ENCODE measurements at regions not wholly inside any gene's neighbourhood (a gene's known extent, or its start where the extent isn't known, plus 50 kb on each side); places are given as distances from the start of the nearest gene placed in this dataset.

DNA sequence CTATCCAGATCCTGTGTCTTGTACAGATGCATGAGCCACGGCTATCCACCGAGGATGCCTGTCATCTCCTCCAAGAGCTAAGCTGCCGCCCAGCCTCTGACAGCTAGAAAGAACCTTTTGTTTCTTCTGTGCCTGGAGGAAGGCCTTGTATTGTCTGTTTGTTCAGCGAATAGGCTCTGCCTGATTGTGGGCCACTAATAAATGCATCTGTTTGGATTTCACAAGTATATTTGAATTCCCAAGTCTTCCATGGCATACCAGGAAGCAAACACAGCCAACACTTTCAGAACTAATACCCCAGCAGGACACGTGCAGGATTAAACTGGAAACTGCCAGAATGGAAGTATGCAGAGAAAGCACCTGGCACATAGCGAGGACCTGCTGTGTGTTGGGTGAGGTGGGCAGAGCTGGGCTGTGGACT, 92.7 kb upstream of the NEURL1B start:
- no peak overlapping the region for H3K9ac ChIP-seq (ENCODE audit: low read length)
- no peak for DNase-seq
- no peaks in the 10 kb centered on the region for H3K4me1 ChIP-seq (ENCODE audit: low read length)
- H3K4me2 ChIP-seq (ENCODE audit: low read depth, low read length) = no peak overlapping the region
- H3K9me3 ChIP-seq (replicated peaks; ENCODE audit: insufficient read depth, low read length) = no peaks in the 10 kb centered on the region
- H2AFZ ChIP-seq (ENCODE audit: low read length) = no peak overlapping the region
- no peaks in the 10 kb centered on the region for H3K9me2 ChIP-seq (replicated peaks; ENCODE audit: insufficient read depth, low read length)
- peaks cover 5% of the 10 kb centered on the region for H3K27me3 ChIP-seq (replicated peaks; ENCODE audit: insufficient read depth, low read length)
- H4K20me1 ChIP-seq (ENCODE audit: insufficient read depth, low read length) = no peaks in the 10 kb centered on the region
- H3K79me2 ChIP-seq (ENCODE audit: low read length) = no peaks in the 10 kb centered on the region
- H3K27ac ChIP-seq (ENCODE audit: low read length) = no peak overlapping the region
- no peak overlapping the region for H3K4me3 ChIP-seq (ENCODE audit: low read length)
- no peaks in the 10 kb centered on the region for H3K36me3 ChIP-seq (replicated peaks; ENCODE audit: insufficient read depth, low read length)
- H3F3A ChIP-seq (ENCODE audit: insufficient read depth, low read length) = no peaks in the 10 kb centered on the region
- TF ChIP-seq, protein P1, sequence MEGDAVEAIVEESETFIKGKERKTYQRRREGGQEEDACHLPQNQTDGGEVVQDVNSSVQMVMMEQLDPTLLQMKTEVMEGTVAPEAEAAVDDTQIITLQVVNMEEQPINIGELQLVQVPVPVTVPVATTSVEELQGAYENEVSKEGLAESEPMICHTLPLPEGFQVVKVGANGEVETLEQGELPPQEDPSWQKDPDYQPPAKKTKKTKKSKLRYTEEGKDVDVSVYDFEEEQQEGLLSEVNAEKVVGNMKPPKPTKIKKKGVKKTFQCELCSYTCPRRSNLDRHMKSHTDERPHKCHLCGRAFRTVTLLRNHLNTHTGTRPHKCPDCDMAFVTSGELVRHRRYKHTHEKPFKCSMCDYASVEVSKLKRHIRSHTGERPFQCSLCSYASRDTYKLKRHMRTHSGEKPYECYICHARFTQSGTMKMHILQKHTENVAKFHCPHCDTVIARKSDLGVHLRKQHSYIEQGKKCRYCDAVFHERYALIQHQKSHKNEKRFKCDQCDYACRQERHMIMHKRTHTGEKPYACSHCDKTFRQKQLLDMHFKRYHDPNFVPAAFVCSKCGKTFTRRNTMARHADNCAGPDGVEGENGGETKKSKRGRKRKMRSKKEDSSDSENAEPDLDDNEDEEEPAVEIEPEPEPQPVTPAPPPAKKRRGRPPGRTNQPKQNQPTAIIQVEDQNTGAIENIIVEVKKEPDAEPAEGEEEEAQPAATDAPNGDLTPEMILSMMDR (IDR thresholded peaks at IDR 0.05; ENCODE audit: low read length) = no peak
- TF ChIP-seq EZH2 (optimal IDR thresholded peaks at IDR 0.05; ENCODE audit: low read depth, low read length) (no peak), EZH2phosphoT487 (IDR thresholded peaks at IDR 0.05; ENCODE audit: low read length) (no peak)

DNA sequence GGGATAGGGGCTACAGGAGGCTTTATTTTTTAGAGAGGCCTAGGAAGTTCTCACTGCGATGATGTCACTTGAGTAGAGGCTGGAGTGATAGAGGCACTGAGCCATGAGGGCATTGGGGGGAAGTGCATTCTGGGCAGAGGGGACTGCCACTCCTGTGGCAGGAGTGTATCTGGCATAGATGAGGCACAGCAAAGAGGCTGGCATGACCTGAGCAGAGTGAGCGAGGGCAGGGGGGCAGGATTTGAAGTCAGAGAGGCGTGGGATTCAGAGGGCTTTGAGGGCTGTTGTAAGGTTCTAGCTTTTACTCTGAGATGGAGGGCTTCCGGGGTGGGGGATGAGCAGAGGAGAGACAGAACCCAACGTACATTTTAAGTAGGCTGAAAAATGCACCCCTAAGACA, 91.9 kb upstream of the SH3PXD2B start:
- Histone ChIP-seq H3K4me2 (ENCODE audit: low read depth, low read length) (no peak overlapping the region), H3K27me3 (replicated peaks; ENCODE audit: insufficient read depth, low read length) (peaks cover 5% of the 10 kb centered on the region), H3K36me3 (replicated peaks; ENCODE audit: insufficient read depth, low read length) (no peaks in the 10 kb centered on the region), H3K9me2 (replicated peaks; ENCODE audit: insufficient read depth, low read length) (no peaks in the 10 kb centered on the region), H4K20me1 (ENCODE audit: insufficient read depth, low read length) (no peaks in the 10 kb centered on the region), H3K27ac (ENCODE audit: low read length) (no peak overlapping the region), H3K79me2 (ENCODE audit: low read length) (no peaks in the 10 kb centered on the region), H3F3A (ENCODE audit: insufficient read depth, low read length) (no peaks in the 10 kb centered on the region), H3K9me3 (replicated peaks; ENCODE audit: insufficient read depth, low read length) (no peaks in the 10 kb centered on the region), H3K9ac (ENCODE audit: low read length) (no peak overlapping the region), H3K4me1 (ENCODE audit: low read length) (no peaks in the 10 kb centered on the region), H2AFZ (ENCODE audit: low read length) (no peak overlapping the region), H3K4me3 (ENCODE audit: low read length) (no peak overlapping the region)
- no peak for DNase-seq
- TF ChIP-seq EZH2 (optimal IDR thresholded peaks at IDR 0.05; ENCODE audit: low read depth, low read length) (no peak), EZH2phosphoT487 (IDR thresholded peaks at IDR 0.05; ENCODE audit: low read length) (no peak)
- TF ChIP-seq, protein P1 (IDR thresholded peaks at IDR 0.05; ENCODE audit: low read length) = no peak

DNA sequence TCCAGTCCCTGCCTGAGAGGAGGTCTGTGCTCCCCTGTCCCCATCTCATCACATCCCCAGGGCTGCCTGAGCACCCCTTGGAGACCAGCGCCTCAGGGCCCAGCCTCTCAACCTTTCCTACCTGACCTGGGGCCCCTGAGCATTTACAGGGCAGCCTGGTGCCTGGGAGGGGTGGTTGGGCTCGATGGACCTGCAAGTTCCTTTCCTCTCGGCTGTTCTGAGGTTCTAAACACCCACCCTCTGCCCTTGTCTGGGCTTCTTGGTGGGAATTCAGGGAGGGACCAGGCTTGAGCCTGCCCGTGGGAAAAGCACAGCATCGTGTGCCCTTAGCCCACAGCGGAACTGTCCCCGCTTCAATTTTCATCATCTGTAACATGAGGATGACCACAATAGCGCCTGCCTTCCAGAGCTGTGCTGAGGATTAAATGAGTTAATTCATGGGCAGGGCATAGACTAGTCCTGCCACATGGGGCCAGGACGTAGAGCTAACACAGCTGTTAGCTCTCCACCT, 91.0 kb upstream of the SH3PXD2B start:
- Histone ChIP-seq H3F3A (ENCODE audit: insufficient read depth, low read length) (no peaks in the 10 kb centered on the region), H3K36me3 (replicated peaks; ENCODE audit: insufficient read depth, low read length) (no peaks in the 10 kb centered on the region), H3K9me2 (replicated peaks; ENCODE audit: insufficient read depth, low read length) (no peaks in the 10 kb centered on the region), H3K4me1 (ENCODE audit: low read length) (no peaks in the 10 kb centered on the region), H4K20me1 (ENCODE audit: insufficient read depth, low read length) (no peaks in the 10 kb centered on the region), H3K9ac (ENCODE audit: low read length) (no peak overlapping the region), H2AFZ (ENCODE audit: low read length) (no peak overlapping the region), H3K27ac (ENCODE audit: low read length) (no peak overlapping the region), H3K4me3 (ENCODE audit: low read length) (no peak overlapping the region), H3K9me3 (replicated peaks; ENCODE audit: insufficient read depth, low read length) (no peaks in the 10 kb centered on the region), H3K27me3 (replicated peaks; ENCODE audit: insufficient read depth, low read length) (peaks cover 5% of the 10 kb centered on the region), H3K4me2 (ENCODE audit: low read depth, low read length) (no peak overlapping the region), H3K79me2 (ENCODE audit: low read length) (no peaks in the 10 kb centered on the region)
- no peak for TF ChIP-seq EZH2 (optimal IDR thresholded peaks at IDR 0.05; ENCODE audit: low read depth, low read length)
- TF ChIP-seq, protein P1 (IDR thresholded peaks at IDR 0.05; ENCODE audit: low read length) = no peak
- TF ChIP-seq EZH2phosphoT487 (IDR thresholded peaks at IDR 0.05; ENCODE audit: low read length) = no peak
- no peak for DNase-seq
